ENCODE measurements at regions not wholly inside any gene's neighbourhood (a gene's known extent, or its start where the extent isn't known, plus 50 kb on each side); places are given as distances from the start of the nearest gene placed in this dataset.

- DNase-seq (ENCODE audit: low spot score), result no peak
Observed at GRCh38 chr1:113259988-113260387, 130.3 kb upstream of the MAGI3 start.

- DNase-seq (ENCODE audit: low spot score), result no peak
Observed at GRCh38 chr1:113265196-113265595, 125.1 kb upstream of the MAGI3 start.

- no peak for DNase-seq (ENCODE audit: low spot score)
Observed at GRCh38 chr1:113266788-113267187, 123.5 kb upstream of the MAGI3 start.

- no peak for DNase-seq (ENCODE audit: low spot score)
Observed at GRCh38 chr1:113269168-113269963, 120.9 kb upstream of the MAGI3 start.

- DNase-seq (ENCODE audit: low spot score), result no peak
Observed at GRCh38 chr1:113271039-113271438, 119.3 kb upstream of the MAGI3 start.

- DNase-seq (ENCODE audit: low spot score), result no peak
Observed at GRCh38 chr1:113275083-113275482, 115.2 kb upstream of the MAGI3 start.

GRCh38 chr1:113275691-113276090 is 114.6 kb upstream of the MAGI3 start:
- DNase-seq (ENCODE audit: low spot score), result no peak

- DNase-seq (ENCODE audit: low spot score), result no peak
Observed at GRCh38 chr1:113276507-113276906, 113.8 kb upstream of the MAGI3 start.

- no peak for DNase-seq (ENCODE audit: low spot score)
Observed at GRCh38 chr1:113278371-113278770, 111.9 kb upstream of the MAGI3 start.

GRCh38 chr1:113278777-113279176 is 111.5 kb upstream of the MAGI3 start:
- no peak for DNase-seq (ENCODE audit: low spot score)

- no peak for DNase-seq (ENCODE audit: low spot score)
Observed at GRCh38 chr1:113279776-113280391, 110.4 kb upstream of the MAGI3 start.

- DNase-seq (ENCODE audit: low spot score), result no peak
Observed at GRCh38 chr1:113280581-113280980, 109.7 kb upstream of the MAGI3 start.

- DNase-seq (ENCODE audit: low spot score), result no peak
Observed at GRCh38 chr1:113281550-113281949, 108.8 kb upstream of the MAGI3 start.

- DNase-seq (ENCODE audit: low spot score), result no peak
Observed at GRCh38 chr1:113282008-113282892, 108.1 kb upstream of the MAGI3 start.

- DNase-seq (ENCODE audit: low spot score), result no peak
Observed at GRCh38 chr1:113282893-113283285, 107.4 kb upstream of the MAGI3 start.

GRCh38 chr1:113283914-113284313 is 106.4 kb upstream of the MAGI3 start:
- DNase-seq (ENCODE audit: low spot score), result no peak

- no peak for DNase-seq (ENCODE audit: low spot score)
Observed at GRCh38 chr1:113286156-113286555, 104.2 kb upstream of the MAGI3 start.

- no peak for DNase-seq (ENCODE audit: low spot score)
Observed at GRCh38 chr1:113291777-113292602, 98.3 kb upstream of the MAGI3 start.

- no peak for DNase-seq (ENCODE audit: low spot score)
Observed at GRCh38 chr1:113292603-113293255, 97.6 kb upstream of the MAGI3 start.

GRCh38 chr1:113293256-113293626 is 97.1 kb upstream of the MAGI3 start:
- DNase-seq (ENCODE audit: low spot score), result no peak

- DNase-seq (ENCODE audit: low spot score), result no peak
Observed at GRCh38 chr1:113297749-113298148, 92.6 kb upstream of the MAGI3 start.
